B cell (primary cell): ENCODE measurements at regions not wholly inside any gene's neighbourhood (a gene's known extent, or its start where the extent isn't known, plus 50 kb on each side); places are given as distances from the start of the nearest gene placed in this dataset.

Experiments
- ATAC-seq: fragments of 200-7000 bp; cut with Tn5 transposase; one replicate; pipeline ENCODE4 v1.10.0; 2021; ENCODE audit warnings: low read depth, mild to moderate bottlenecking, moderate number of reproducible peaks, moderate library complexity
- CTCF ChIA-PET: fragments of 350-600 bp; sonication (Branson Sonifier 250); formaldehyde crosslinking; loops from one replicate; lab custom pipeline; 2021; ENCODE audit warnings: antibody characterized with exemption, inconsistent platforms; lab: Charles Lee
- POLR2A ChIA-PET: fragments of 350-600 bp; sonication (Branson Sonifier 250); formaldehyde crosslinking; loops from one replicate; lab custom pipeline; 2021; ENCODE audit warnings: antibody characterized with exemption; lab: Charles Lee
- DNase-seq: peaks from one replicate; pipeline ENCODE4 v3.0.0; 2013
- H2AFZ ChIP-seq: 2 replicates; pipeline ENCODE4 v1.6.1; 2012; ENCODE audit warnings: mild to moderate bottlenecking, low read depth, low read length; ENCODE audit not compliant: insufficient read depth, poor library complexity, severe bottlenecking
- H3K27ac ChIP-seq, 2 donors: 1 replicate in 1 of 2; 2 replicates in 1 of 2; pipeline ENCODE4 v1.5.1; 2012 to 2013; ENCODE audit warnings: low read length in 2 of 2, mild to moderate bottlenecking in 2 of 2, moderate library complexity in 1 of 2
- H3K27me3 ChIP-seq, 4 experiments: fragments of 200-600 bp in 1 of 4; sonication (generic) in 1 of 4; replicated peaks in 1 of 4; 1 replicate in 2 of 4; 2 replicates in 2 of 4; pipeline versions ENCODE4 v1.6.1 to v1.7.0; 2013 to 2016; ENCODE audit warnings: low read length in 3 of 4, mild to moderate bottlenecking in 2 of 4, mixed read lengths in 1 of 4, moderate library complexity in 1 of 4; ENCODE audit not compliant: insufficient read depth in 4 of 4, control insufficient read depth in 3 of 4; ENCODE audit errors: control extremely low read depth in 1 of 4
- H3K36me3 ChIP-seq, 2 experiments: replicated peaks in 1 of 2; 1 replicate in 1 of 2; 2 replicates in 1 of 2; pipeline versions ENCODE4 v1.6.1 to v1.7.1; 2013; ENCODE audit warnings: low read length in 1 of 2; ENCODE audit not compliant: insufficient read depth in 2 of 2, control insufficient read depth in 1 of 2; ENCODE audit errors: control extremely low read depth in 1 of 2, extremely low read depth in 1 of 2
- H3K4me1 ChIP-seq, 2 donors: fragments of 200-600 bp in 1 of 2; sonication (generic) in 1 of 2; 1 replicate in 1 of 2; 2 replicates in 1 of 2; pipeline versions ENCODE4 v1.5.1 to v1.6.1; 2013 to 2017; ENCODE audit warnings: low read length in 2 of 2; ENCODE audit not compliant: control insufficient read depth in 2 of 2, insufficient read depth in 2 of 2
- H3K4me2 ChIP-seq: replicated peaks from 2 replicates; pipeline ENCODE3; 2012; ENCODE audit warnings: mild to moderate bottlenecking, low read depth, low read length; ENCODE audit not compliant: poor library complexity, severe bottlenecking
- H3K4me3 ChIP-seq, 5 experiments: fragments of 200-600 bp in 1 of 5; sonication (generic) in 1 of 5; 1 replicate in 3 of 5; 2 replicates in 2 of 5; pipeline versions ENCODE4 v1.5.1 to v1.7.0; 2011 to 2016; ENCODE audit warnings: low read length in 4 of 5, mild to moderate bottlenecking in 4 of 5, low read depth in 2 of 5, control low read depth in 1 of 5, moderate library complexity in 1 of 5; ENCODE audit not compliant: insufficient read depth in 1 of 5; ENCODE audit errors: control extremely low read depth in 1 of 5, extremely low read depth in 1 of 5
- H3K79me2 ChIP-seq: fragments of 200-600 bp; sonication (generic); one replicate; pipeline ENCODE4 v1.6.0; 2016; ENCODE audit warnings: low read length; ENCODE audit not compliant: control insufficient read depth, insufficient read depth
- H3K9ac ChIP-seq: fragments of 200-600 bp; sonication (generic); 2 replicates; pipeline ENCODE4 v1.6.1; 2017; ENCODE audit warnings: mild to moderate bottlenecking, low read length, moderate library complexity
- H3K9me3 ChIP-seq, 3 donors: one replicate each; pipeline versions ENCODE4 v1.6.1 to v1.7.1; 2013; ENCODE audit warnings: low read length in 2 of 3; ENCODE audit not compliant: control insufficient read depth in 2 of 3, insufficient read depth in 1 of 3; ENCODE audit errors: control extremely low read depth in 1 of 3
- H4K20me1 ChIP-seq: 2 replicates; pipeline ENCODE4 v1.6.0; 2012; ENCODE audit warnings: mild to moderate bottlenecking, low read length; ENCODE audit not compliant: insufficient read depth, control insufficient read depth, poor library complexity, severe bottlenecking
- H3K27ac Mint-ChIP-seq: one replicate; pipeline ENCODE4 v1.8.0; 2021; ENCODE audit warnings: mixed read lengths
- H3K27me3 Mint-ChIP-seq: one replicate; pipeline ENCODE4 v1.8.0; 2021; ENCODE audit warnings: mixed read lengths
- H3K4me1 Mint-ChIP-seq: one replicate; pipeline ENCODE4 v1.8.0; 2021; ENCODE audit warnings: mixed read lengths
- H3K4me3 Mint-ChIP-seq: one replicate; pipeline ENCODE4 v1.8.0; 2021; ENCODE audit warnings: mixed read lengths
- H3K9me3 Mint-ChIP-seq: one replicate; pipeline ENCODE4 v1.8.0; 2022; ENCODE audit warnings: mixed read lengths; ENCODE audit not compliant: insufficient read depth
- EZH2 ChIP-seq: IDR thresholded peaks from 2 replicates; pipeline ENCODE4 v1.6.1; 2012; ENCODE audit warnings: borderline replicate concordance, low read depth, mild to moderate bottlenecking, moderate library complexity, low read length; ENCODE audit not compliant: insufficient read depth, poor library complexity, severe bottlenecking
- WGBS: methylation state at CpG from one replicate; pipeline ENCODE4 v1.1.5; 2013; ENCODE audit warnings: missing lambda C conversion rate; ENCODE audit not compliant: insufficient coverage; 5-methylcytosine and 5-hydroxymethylcytosine counted together
- intact Hi-C: fragments of 100-400 bp; cut with micrococcal nuclease; formaldehyde crosslinking; loops from one replicate; pipeline ENCODE4 v1.10.0; 2022
- TF ChIP-seq, protein P1 (sequence below): fragments of 200-600 bp; IDR thresholded peaks from one replicate; pipeline ENCODE4 v1.8.0; 2022; ENCODE audit warnings: antibody characterized with exemption, mild to moderate bottlenecking

DNA sequence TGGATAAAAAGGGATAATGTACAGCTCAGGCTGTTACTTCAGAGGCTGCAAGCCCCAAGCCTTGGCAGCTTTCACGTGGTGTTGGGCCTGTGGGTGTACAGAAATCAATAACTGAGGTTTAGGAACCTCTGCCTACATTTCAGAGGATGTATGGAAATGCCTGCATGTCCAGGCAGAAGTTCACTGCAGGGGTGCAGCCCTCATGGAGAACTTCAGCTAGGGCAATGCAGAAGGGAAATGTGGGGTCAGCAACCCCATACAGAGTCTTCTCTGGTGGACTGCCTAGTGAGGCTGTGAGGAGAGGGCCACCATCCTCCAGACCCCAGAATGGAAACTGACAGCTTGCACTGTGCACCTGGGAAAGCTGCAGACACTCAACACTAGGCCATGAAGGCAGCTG lies 1350.3 kb downstream of the ROBO2 start:
- no peaks in the 10 kb centered on the region for H3K4me1 Mint-ChIP-seq
- Histone ChIP-seq H3K27me3 (no peaks in the 10 kb centered on the region), H2AFZ (no peak overlapping the region), H3K9ac (no peak overlapping the region), H3K36me3 (no peaks in the 10 kb centered on the region), H3K4me1 (no peaks in the 10 kb centered on the region), H3K4me3 (no peak overlapping the region), H3K4me2 (no peak overlapping the region), H3K79me2 (no peaks in the 10 kb centered on the region), H3K9me3 (peaks cover 0 to 13% (median 0%) of the 10 kb centered on the region in 3 donors), H3K27ac (no peak overlapping the region), H4K20me1 (no peaks in the 10 kb centered on the region)
- no peak for DNase-seq
- H3K27ac Mint-ChIP-seq: no peak overlapping the region
- H3K4me3 Mint-ChIP-seq: no peak overlapping the region
- no peaks in the 10 kb centered on the region for H3K27me3 Mint-ChIP-seq
- no peak for ATAC-seq
- intact Hi-C loops: no loop called here
- 44% methylated on average over 1 of the region's 1 CpG for WGBS
- ChIA-PET CTCF (no interaction called here), POLR2A (no interaction called here)
- TF ChIP-seq EZH2: no peak
- TF ChIP-seq, protein P1, sequence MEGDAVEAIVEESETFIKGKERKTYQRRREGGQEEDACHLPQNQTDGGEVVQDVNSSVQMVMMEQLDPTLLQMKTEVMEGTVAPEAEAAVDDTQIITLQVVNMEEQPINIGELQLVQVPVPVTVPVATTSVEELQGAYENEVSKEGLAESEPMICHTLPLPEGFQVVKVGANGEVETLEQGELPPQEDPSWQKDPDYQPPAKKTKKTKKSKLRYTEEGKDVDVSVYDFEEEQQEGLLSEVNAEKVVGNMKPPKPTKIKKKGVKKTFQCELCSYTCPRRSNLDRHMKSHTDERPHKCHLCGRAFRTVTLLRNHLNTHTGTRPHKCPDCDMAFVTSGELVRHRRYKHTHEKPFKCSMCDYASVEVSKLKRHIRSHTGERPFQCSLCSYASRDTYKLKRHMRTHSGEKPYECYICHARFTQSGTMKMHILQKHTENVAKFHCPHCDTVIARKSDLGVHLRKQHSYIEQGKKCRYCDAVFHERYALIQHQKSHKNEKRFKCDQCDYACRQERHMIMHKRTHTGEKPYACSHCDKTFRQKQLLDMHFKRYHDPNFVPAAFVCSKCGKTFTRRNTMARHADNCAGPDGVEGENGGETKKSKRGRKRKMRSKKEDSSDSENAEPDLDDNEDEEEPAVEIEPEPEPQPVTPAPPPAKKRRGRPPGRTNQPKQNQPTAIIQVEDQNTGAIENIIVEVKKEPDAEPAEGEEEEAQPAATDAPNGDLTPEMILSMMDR: no peak
- H3K9me3 Mint-ChIP-seq: peaks cover 18% of the 10 kb centered on the region

DNA sequence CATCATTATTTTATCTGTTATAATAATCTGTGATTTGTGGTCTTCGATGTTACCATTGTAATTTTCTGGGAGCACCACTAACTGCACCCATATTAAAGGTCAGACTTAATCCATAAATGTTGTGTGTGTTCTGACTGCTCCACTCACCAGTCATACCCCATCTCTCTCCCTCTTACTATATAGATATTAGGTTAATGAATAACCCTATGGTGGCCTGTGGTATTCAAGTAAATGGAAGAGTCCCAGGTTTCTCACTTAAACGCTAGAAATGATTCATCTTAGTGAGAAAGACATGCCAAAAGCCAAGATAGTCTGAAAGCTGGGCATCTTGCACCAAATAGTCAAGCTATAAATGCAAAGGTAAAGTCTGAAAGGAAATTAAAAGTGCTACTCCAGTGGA lies 1358.5 kb downstream of the ROBO2 start:
- TF ChIP-seq, protein P1: no peak
- TF ChIP-seq EZH2: no peak

More for the DNA sequence above, 1358.5 kb downstream of the ROBO2 start:
- no peak overlapping the region for H3K4me2 ChIP-seq
- H3K27me3 Mint-ChIP-seq: no peaks in the 10 kb centered on the region
- ATAC-seq (no peak), DNase-seq (no peak)
- H3K9ac ChIP-seq: no peak overlapping the region
- H3K9me3 Mint-ChIP-seq: no peaks in the 10 kb centered on the region
- no peak overlapping the region for H3K4me3 Mint-ChIP-seq
- ChIA-PET CTCF (no interaction called here), POLR2A (no interaction called here)
- no peaks in the 10 kb centered on the region for H4K20me1 ChIP-seq
- H3K36me3 ChIP-seq: no peaks in the 10 kb centered on the region
- no peak overlapping the region for H3K27ac ChIP-seq
- intact Hi-C loops: no loop called here
- H3K4me1 Mint-ChIP-seq: no peaks in the 10 kb centered on the region
- no peak overlapping the region for H3K27ac Mint-ChIP-seq
- no peaks in the 10 kb centered on the region for H3K27me3 ChIP-seq
- H3K9me3 ChIP-seq: peaks cover 0 to 1% (median 0%) of the 10 kb centered on the region in 3 donors
- no peak overlapping the region for H3K4me3 ChIP-seq
- WGBS: no CpG with 5 or more reads among the region's 2 CpGs
- no peak overlapping the region for H2AFZ ChIP-seq
- no peaks in the 10 kb centered on the region for H3K4me1 ChIP-seq
- no peaks in the 10 kb centered on the region for H3K79me2 ChIP-seq
